Uterus (tissue), 2 donors: ENCODE measurements at regions not wholly inside any gene's neighbourhood (a gene's known extent, or its start where the extent isn't known, plus 50 kb on each side); places are given as distances from the start of the nearest gene placed in this dataset.

Source experiments
- CTCF ChIP-seq, 4 experiments: fragments of 200-600 bp in 2 of 4; fragments of 450-650 bp in 2 of 4; sonication (generic) in 2 of 4; IDR thresholded peaks; one replicate each; pipeline ENCODE4 v1.5.1; 2016 to 2019; ENCODE audit warnings: antibody characterized with exemption in 4 of 4, mild to moderate bottlenecking in 2 of 4, moderate library complexity in 1 of 4
- POLR2A ChIP-seq, 2 donors: fragments of 450-650 bp; IDR thresholded peaks; one replicate each; pipeline ENCODE4 v1.6.1; 2016; ENCODE audit warnings: antibody characterized with exemption in 2 of 2, mild to moderate bottlenecking in 1 of 2, moderate library complexity in 1 of 2

DNA sequence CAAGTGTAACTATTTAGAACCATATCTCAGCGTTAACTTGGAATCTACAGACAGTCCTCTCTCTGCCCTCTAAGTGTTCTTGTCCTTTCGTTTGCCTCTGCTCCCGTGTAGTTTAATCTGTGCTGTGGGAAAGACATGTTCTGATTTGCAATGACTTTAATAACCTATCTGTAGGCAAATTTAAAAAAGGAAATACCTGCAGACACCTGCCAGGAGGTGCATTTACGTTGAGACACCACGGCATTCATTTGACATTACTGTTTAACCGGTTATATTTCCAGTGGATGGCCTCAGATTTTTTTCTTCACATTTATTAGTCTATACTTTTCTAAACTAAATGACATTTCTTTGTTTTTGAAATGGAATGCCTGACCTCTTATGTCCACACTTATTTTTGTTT, 997.9 kb upstream of the PCDH7 start:
- TF ChIP-seq CTCF (IDR thresholded peaks at IDR 0.05), result no peak
- no peak for TF ChIP-seq POLR2A (IDR thresholded peaks at IDR 0.05)
